Caco-2 (cell line): ENCODE measurements at regions not wholly inside any gene's neighbourhood (a gene's known extent, or its start where the extent isn't known, plus 50 kb on each side); places are given as distances from the start of the nearest gene placed in this dataset.

ENCODE experiments used
- BruUV-seq: library from RNA; stranded (reverse); fragments of 400-500 nt; replicated peaks from 2 replicates; lab custom pipeline; 2021; lab: Mats Ljungman, UMichigan
- CTCF ChIA-PET: fragments of 300-600 bp; sonication (Branson Sonifier 250); formaldehyde crosslinking; loops from one replicate; lab custom pipeline; 2022; ENCODE audit warnings: antibody characterized with exemption; lab: Charles Lee
- POLR2A ChIA-PET: fragments of 300-600 bp; sonication (Branson Sonifier 250); formaldehyde crosslinking; loops from one replicate; lab custom pipeline; 2022; ENCODE audit warnings: antibody characterized with exemption; lab: Charles Lee
- DNase-seq, 2 experiments: peaks; one replicate each; pipeline versions ENCODE4 v3.0.0 to v3.0.0-alpha.2; 2020 to 2022
- H3K27me3 ChIP-seq: replicated peaks from 2 replicates; pipeline ENCODE4 v1.6.0; 2011; ENCODE audit warnings: low read length; ENCODE audit not compliant: control insufficient read depth, insufficient read depth
- H3K36me3 ChIP-seq: 2 replicates; pipeline ENCODE4 v1.5.1; 2011; ENCODE audit warnings: low read length; ENCODE audit not compliant: control insufficient read depth, insufficient read depth
- H3K4me1 ChIP-seq: fragments of 250-450 bp; sonication (Bioruptor Pico); 2 replicates; pipeline ENCODE4 v1.5.1; 2020; ENCODE audit warnings: mild to moderate bottlenecking
- H3K4me3 ChIP-seq: 2 replicates; pipeline ENCODE4 v1.5.1; 2011; ENCODE audit warnings: low read depth, mild to moderate bottlenecking, control low read depth, low read length
- H3K9me3 ChIP-seq: fragments of 250-450 bp; sonication (Bioruptor Pico); 2 replicates; pipeline ENCODE4 v1.5.1; 2020; ENCODE audit warnings: mild to moderate bottlenecking, moderate library complexity
- H3K27ac Mint-ChIP-seq: one replicate; pipeline ENCODE4 v1.8.0; 2022; ENCODE audit warnings: mixed read lengths; ENCODE audit not compliant: unreplicated experiment
- H3K27me3 Mint-ChIP-seq: one replicate; pipeline ENCODE4 v1.8.0; 2022; ENCODE audit warnings: mixed read lengths; ENCODE audit not compliant: insufficient read depth, unreplicated experiment
- H3K36me3 Mint-ChIP-seq: one replicate; pipeline ENCODE4 v1.8.0; 2022; ENCODE audit warnings: mild to moderate bottlenecking, mixed read lengths; ENCODE audit not compliant: insufficient read depth, unreplicated experiment
- H3K4me1 Mint-ChIP-seq: one replicate; pipeline ENCODE4 v1.8.0; 2022; ENCODE audit warnings: low read depth, mixed read lengths; ENCODE audit not compliant: unreplicated experiment
- H3K4me3 Mint-ChIP-seq: one replicate; pipeline ENCODE4 v1.8.0; 2022; ENCODE audit warnings: mild to moderate bottlenecking, moderate library complexity, mixed read lengths; ENCODE audit not compliant: unreplicated experiment
- H3K9me3 Mint-ChIP-seq: one replicate; pipeline ENCODE4 v1.8.0; 2022; ENCODE audit warnings: mixed read lengths; ENCODE audit not compliant: unreplicated experiment
- intact Hi-C: fragments of 100-400 bp; cut with micrococcal nuclease; formaldehyde crosslinking; loops from one replicate; pipeline ENCODE4 v1.10.0; 2022; ENCODE audit not compliant: unreplicated experiment
- TF ChIP-seq, protein P1 (sequence below), 2 experiments: fragments of 200-600 bp in 1 of 2; IDR thresholded peaks; 1 replicate in 1 of 2; 2 replicates in 1 of 2; pipeline versions ENCODE4 v1.5.1 to v1.8.0; 2011 to 2022; ENCODE audit warnings: antibody characterized with exemption in 1 of 2, control low read depth in 1 of 2, inconsistent platforms in 1 of 2, low read depth in 1 of 2, low read length in 1 of 2, mild to moderate bottlenecking in 1 of 2, moderate library complexity in 1 of 2; ENCODE audit not compliant: insufficient read depth in 1 of 2, severe bottlenecking in 1 of 2, unreplicated experiment in 1 of 2

DNA sequence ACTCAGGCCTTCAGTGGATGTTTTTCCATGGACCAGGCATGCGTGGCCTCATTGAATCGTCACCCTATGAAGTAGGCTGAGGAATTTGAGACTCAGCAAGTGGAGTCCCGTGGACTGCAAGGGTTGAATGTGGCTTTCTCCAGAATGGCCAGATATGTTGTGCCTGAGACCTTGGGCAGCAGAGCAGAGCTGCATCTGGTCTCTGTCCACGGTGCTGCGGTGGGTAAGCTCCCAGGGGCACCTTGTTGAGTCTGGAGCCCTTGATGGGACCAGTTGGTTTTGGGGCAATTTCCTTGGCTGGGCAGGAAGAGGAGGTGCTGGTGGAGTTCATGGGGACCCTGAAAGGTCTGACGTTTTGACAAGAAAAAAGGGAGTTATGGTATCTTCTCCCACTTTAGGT is 368.1 kb upstream of the EEF2KMT start:
- H3K27me3 ChIP-seq = no peaks in the 10 kb centered on the region
- no peak overlapping the region for H3K27ac Mint-ChIP-seq
- H3K9me3 Mint-ChIP-seq = no peaks in the 10 kb centered on the region
- H3K27me3 Mint-ChIP-seq = peaks cover 11% of the 10 kb centered on the region
- no peaks in the 10 kb centered on the region for H3K36me3 Mint-ChIP-seq
- H3K9me3 ChIP-seq = no peaks in the 10 kb centered on the region
- H3K4me3 ChIP-seq = no peak overlapping the region
- intact Hi-C loops = no loop called here
- DNase-seq = no peak
- no peak overlapping the region for H3K4me3 Mint-ChIP-seq
- BruUV-seq = no TSS peak
- ChIA-PET POLR2A (no interaction called here), CTCF (no interaction called here)
- no peaks in the 10 kb centered on the region for H3K4me1 Mint-ChIP-seq
- TF ChIP-seq, protein P1, sequence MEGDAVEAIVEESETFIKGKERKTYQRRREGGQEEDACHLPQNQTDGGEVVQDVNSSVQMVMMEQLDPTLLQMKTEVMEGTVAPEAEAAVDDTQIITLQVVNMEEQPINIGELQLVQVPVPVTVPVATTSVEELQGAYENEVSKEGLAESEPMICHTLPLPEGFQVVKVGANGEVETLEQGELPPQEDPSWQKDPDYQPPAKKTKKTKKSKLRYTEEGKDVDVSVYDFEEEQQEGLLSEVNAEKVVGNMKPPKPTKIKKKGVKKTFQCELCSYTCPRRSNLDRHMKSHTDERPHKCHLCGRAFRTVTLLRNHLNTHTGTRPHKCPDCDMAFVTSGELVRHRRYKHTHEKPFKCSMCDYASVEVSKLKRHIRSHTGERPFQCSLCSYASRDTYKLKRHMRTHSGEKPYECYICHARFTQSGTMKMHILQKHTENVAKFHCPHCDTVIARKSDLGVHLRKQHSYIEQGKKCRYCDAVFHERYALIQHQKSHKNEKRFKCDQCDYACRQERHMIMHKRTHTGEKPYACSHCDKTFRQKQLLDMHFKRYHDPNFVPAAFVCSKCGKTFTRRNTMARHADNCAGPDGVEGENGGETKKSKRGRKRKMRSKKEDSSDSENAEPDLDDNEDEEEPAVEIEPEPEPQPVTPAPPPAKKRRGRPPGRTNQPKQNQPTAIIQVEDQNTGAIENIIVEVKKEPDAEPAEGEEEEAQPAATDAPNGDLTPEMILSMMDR (IDR thresholded peaks at IDR 0.05; ENCODE audit: insufficient read depth in 1 of 2, low read depth in 1 of 2, low read length in 1 of 2, severe bottlenecking in 1 of 2, unreplicated experiment in 1 of 2) = no peak
- no peaks in the 10 kb centered on the region for H3K36me3 ChIP-seq
- no peaks in the 10 kb centered on the region for H3K4me1 ChIP-seq

DNA sequence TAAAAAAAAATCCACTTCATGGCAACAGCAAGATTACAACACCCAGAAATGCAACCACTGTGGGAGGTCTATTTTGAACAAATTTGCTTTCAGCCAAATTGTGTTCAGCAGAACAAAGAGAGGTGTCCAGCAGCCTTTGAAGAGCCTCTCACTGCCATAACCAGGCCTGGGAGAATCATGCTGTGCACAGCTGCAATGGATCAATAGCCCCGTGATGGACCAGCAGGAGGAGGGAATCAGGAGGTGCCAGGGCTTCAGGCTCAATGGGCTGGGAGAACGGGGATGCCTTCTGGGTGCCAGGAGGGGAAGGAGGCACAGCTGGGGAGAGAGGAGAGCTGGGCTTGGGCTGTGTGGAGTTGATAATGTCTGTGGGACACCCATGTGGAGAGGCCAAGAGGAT is 366.2 kb upstream of the EEF2KMT start:
- no peak overlapping the region for H3K27ac Mint-ChIP-seq
- no peak for DNase-seq
- no peak overlapping the region for H3K4me3 Mint-ChIP-seq
- H3K9me3 ChIP-seq = no peaks in the 10 kb centered on the region
- CTCF ChIA-PET = no interaction called here
- peaks cover 16% of the 10 kb centered on the region for H3K27me3 Mint-ChIP-seq
- BruUV-seq = no TSS peak
- no peaks in the 10 kb centered on the region for H3K4me1 Mint-ChIP-seq
- no peaks in the 10 kb centered on the region for H3K9me3 Mint-ChIP-seq
- no peaks in the 10 kb centered on the region for H3K27me3 ChIP-seq
- no peaks in the 10 kb centered on the region for H3K36me3 ChIP-seq
- no peaks in the 10 kb centered on the region for H3K36me3 Mint-ChIP-seq
- no peak overlapping the region for H3K4me3 ChIP-seq
- TF ChIP-seq, protein P1 (IDR thresholded peaks at IDR 0.05; ENCODE audit: insufficient read depth in 1 of 2, low read depth in 1 of 2, low read length in 1 of 2, severe bottlenecking in 1 of 2, unreplicated experiment in 1 of 2) = no peak
- H3K4me1 ChIP-seq = no peaks in the 10 kb centered on the region
- POLR2A ChIA-PET = no interaction called here
- intact Hi-C loops = no loop called here

DNA sequence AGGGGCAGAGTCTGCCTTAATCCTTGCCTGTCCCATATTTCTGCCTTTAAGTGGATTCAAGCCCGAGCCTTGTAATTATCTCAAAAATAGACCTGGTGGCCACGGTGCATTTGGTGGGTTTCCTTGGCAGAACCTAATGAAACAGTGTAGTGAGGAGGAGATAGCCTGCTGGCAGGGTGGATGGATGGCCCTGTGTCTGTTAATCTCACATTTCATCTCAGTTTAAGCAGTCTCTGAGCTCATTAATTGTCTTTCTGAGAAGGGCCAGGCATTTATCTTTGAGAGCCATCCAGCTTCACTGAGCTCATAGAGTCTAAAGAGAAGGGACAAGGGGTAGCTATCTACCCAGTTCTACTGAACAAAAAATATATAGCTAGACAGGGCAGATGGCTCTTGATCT is 364.0 kb upstream of the EEF2KMT start:
- Histone ChIP-seq H3K27me3 (no peaks in the 10 kb centered on the region), H3K9me3 (no peaks in the 10 kb centered on the region), H3K4me3 (no peak overlapping the region), H3K36me3 (no peaks in the 10 kb centered on the region), H3K4me1 (no peaks in the 10 kb centered on the region)
- Mint-ChIP-seq H3K4me1 (no peaks in the 10 kb centered on the region), H3K9me3 (no peaks in the 10 kb centered on the region), H3K36me3 (no peaks in the 10 kb centered on the region), H3K27ac (no peak overlapping the region), H3K27me3 (peaks cover 14% of the 10 kb centered on the region), H3K4me3 (no peak overlapping the region)
- ChIA-PET CTCF (no interaction called here), POLR2A (no interaction called here)
- DNase-seq = no peak
- TF ChIP-seq, protein P1 (IDR thresholded peaks at IDR 0.05; ENCODE audit: insufficient read depth in 1 of 2, low read depth in 1 of 2, low read length in 1 of 2, severe bottlenecking in 1 of 2, unreplicated experiment in 1 of 2) = no peak
- no TSS peak for BruUV-seq
- intact Hi-C loops = no loop called here
